K562 (cell line): ENCODE measurements at regions not wholly inside any gene's neighbourhood (a gene's known extent, or its start where the extent isn't known, plus 50 kb on each side); places are given as distances from the start of the nearest gene placed in this dataset.

ENCODE experiments used
- ATAC-seq: fragments of 200-7000 bp; cut with Tn5 transposase; 3 replicates; pipeline ENCODE4 v1.9.1; 2020; ENCODE audit warnings: moderate library complexity
- BruUV-seq: library from RNA; stranded (reverse); fragments of 400-500 nt; replicated peaks from 2 replicates; lab custom pipeline; 2021; lab: Mats Ljungman, UMichigan
- CTCF ChIA-PET: fragments of 300-600 bp; formaldehyde crosslinking; extraction: SDS; loops from one replicate; lab custom pipeline; 2021; ENCODE audit warnings: low intra/inter-chr PET ratio; lab: Yijun Ruan, JAX
- POLR2A ChIA-PET: fragments of 300-600, 350-650 bp; sonication (Branson Sonifier 250); formaldehyde crosslinking; extraction: SDS; loops from one replicate; lab custom pipeline; 2021; ENCODE audit warnings: antibody characterized with exemption, inconsistent platforms; lab: Yijun Ruan, JAX
- DNase-seq, 4 experiments: peaks; one replicate each; pipeline versions ENCODE4 v3.0.0 to v3.0.0-alpha.2; 2011 to 2018; ENCODE audit warnings: low spot score in 3 of 4, mixed read lengths in 3 of 4; ENCODE audit errors: extremely low read depth in 1 of 4
- FAIRE-seq: peaks from 2 replicates; lab custom pipeline; 2011; peaks lifted over from hg19 to GRCh38; lab: Jason Lieb, UNC
- H2AFZ ChIP-seq: 2 replicates; pipeline ENCODE4 v1.6.0; 2011; ENCODE audit warnings: low read depth, low read length, control low read depth, inconsistent platforms
- H3K27ac ChIP-seq: fragments of 200-600 bp; 3 replicates; pipeline ENCODE4 v1.8.0; 2011; ENCODE audit warnings: low read depth, mild to moderate bottlenecking, control low read depth, inconsistent platforms, low read length, moderate library complexity, mixed read lengths; ENCODE audit errors: extremely low read depth
- H3K27me3 ChIP-seq, 2 experiments: fragments of 300-600 bp in 1 of 2; 2 replicates in 1 of 2; 3 replicates in 1 of 2; pipeline versions ENCODE4 v1.6.0 to v1.8.0; 2011; ENCODE audit warnings: inconsistent platforms in 2 of 2, low read length in 2 of 2, mild to moderate bottlenecking in 1 of 2, mixed read lengths in 1 of 2, moderate library complexity in 1 of 2; ENCODE audit not compliant: control insufficient read depth in 2 of 2, insufficient read depth in 2 of 2
- H3K36me3 ChIP-seq: fragments of 300-600 bp; 3 replicates; pipeline ENCODE4 v1.8.0; 2011; ENCODE audit warnings: mild to moderate bottlenecking, low read length, inconsistent platforms; ENCODE audit not compliant: control insufficient read depth, insufficient read depth
- H3K4me1 ChIP-seq, 2 experiments: fragments of 200-600 bp in 1 of 2; replicated peaks in 1 of 2; 2 replicates in 1 of 2; 3 replicates in 1 of 2; pipeline versions ENCODE4 v1.5.1 to v1.8.0; 2011; ENCODE audit warnings: inconsistent platforms in 2 of 2, low read length in 2 of 2, mild to moderate bottlenecking in 1 of 2, mixed read lengths in 1 of 2, moderate library complexity in 1 of 2; ENCODE audit not compliant: control insufficient read depth in 2 of 2, insufficient read depth in 2 of 2
- H3K4me2 ChIP-seq: 2 replicates; pipeline ENCODE4 v1.6.1; 2011; ENCODE audit warnings: low read length, control low read depth, inconsistent platforms, mixed read lengths; ENCODE audit not compliant: insufficient read depth
- H3K4me3 ChIP-seq: fragments of 200-600 bp; sonication (generic), shearing (Covaris generic); 2 replicates; pipeline ENCODE4 v1.5.1; 2016; ENCODE audit warnings: control low read depth, inconsistent platforms
- H3K79me2 ChIP-seq: fragments of 200-600 bp; 3 replicates; pipeline ENCODE4 v1.8.0; 2011; ENCODE audit warnings: low read length, inconsistent platforms; ENCODE audit not compliant: control insufficient read depth, insufficient read depth
- H3K9ac ChIP-seq, 2 experiments: 2 replicates each; pipeline versions ENCODE4 v1.6.0 to v1.6.1; 2011; ENCODE audit warnings: low read depth in 2 of 2, low read length in 2 of 2, control low read depth in 1 of 2, inconsistent platforms in 1 of 2, mild to moderate bottlenecking in 1 of 2, mixed read lengths in 1 of 2; ENCODE audit not compliant: insufficient read depth in 1 of 2
- H3K9me1 ChIP-seq: one replicate; pipeline ENCODE4 v1.6.0; 2011; ENCODE audit warnings: inconsistent platforms, mild to moderate bottlenecking, low read length, moderate library complexity; ENCODE audit not compliant: control insufficient read depth, insufficient read depth
- H3K9me3 ChIP-seq: replicated peaks from 2 replicates; pipeline ENCODE4 v1.5.1; 2011; ENCODE audit warnings: low read depth, low read length, inconsistent platforms; ENCODE audit not compliant: control insufficient read depth, insufficient read depth
- H4K20me1 ChIP-seq: replicated peaks from 2 replicates; pipeline ENCODE4 v1.6.1; 2011; ENCODE audit warnings: low read length, inconsistent platforms, mixed read lengths; ENCODE audit not compliant: control insufficient read depth, insufficient read depth
- ARID1B ChIP-seq: fragments of 450-650 bp; IDR thresholded peaks from 2 replicates; pipeline ENCODE4 v1.6.1; 2016; ENCODE audit warnings: antibody characterized with exemption, mild to moderate bottlenecking, inconsistent platforms
- NR2C2 ChIP-seq, 2 experiments: fragments of 200-800 bp in 1 of 2; sonication (Bioruptor generic) in 1 of 2; sonication (generic) in 1 of 2; formaldehyde crosslinking in 1 of 2; IDR thresholded peaks; 2 replicates each; pipeline versions ENCODE4 v1.6.1 to v1.8.0; 2016 to 2022; ENCODE audit warnings: mild to moderate bottlenecking in 1 of 2, missing compliant biosample characterization in 1 of 2, missing genetic modification characterization in 1 of 2, missing genetic modification reagents in 1 of 2
- POU5F1 ChIP-seq: fragments of 150-350 bp; IDR thresholded peaks from 2 replicates; pipeline ENCODE4 v1.6.1; 2014; ENCODE audit warnings: borderline replicate concordance, low read length, low read depth, mild to moderate bottlenecking; ENCODE audit not compliant: partially characterized antibody
- SIRT6 ChIP-seq: IDR thresholded peaks from one replicate; pipeline ENCODE4 v1.6.1; 2012; ENCODE audit warnings: low read depth, mild to moderate bottlenecking, control low read depth, inconsistent platforms, low read length, moderate library complexity
- TAF7 ChIP-seq: fragments of 450-650 bp; IDR thresholded peaks from 2 replicates; pipeline ENCODE4 v1.6.1; 2016; ENCODE audit warnings: missing genetic modification characterization, missing compliant biosample characterization
- XRCC5 ChIP-seq: fragments of 200-400 bp; formaldehyde crosslinking; IDR thresholded peaks from 2 replicates; pipeline ENCODE4 v1.6.1; 2017; ENCODE audit warnings: low read depth, mild to moderate bottlenecking, low read length
- ZBTB7A ChIP-seq: IDR thresholded peaks from 2 replicates; pipeline ENCODE4 v1.6.1; 2011; ENCODE audit warnings: low read depth, mild to moderate bottlenecking, low read length, moderate library complexity, borderline replicate concordance; ENCODE audit not compliant: control insufficient read depth
- ZNF140 ChIP-seq: fragments of 250-450 bp; sonication (Bioruptor Pico); IDR thresholded peaks from 2 replicates; pipeline ENCODE4 v1.8.0; 2021; ENCODE audit warnings: moderate library complexity, mild to moderate bottlenecking, inconsistent platforms
- ZNF41 ChIP-seq: fragments of 250-450 bp; sonication (Bioruptor Pico); conservative IDR thresholded peaks from 2 replicates; pipeline ENCODE4 v1.4.0; 2020; ENCODE audit warnings: mild to moderate bottlenecking
- ZNF561 ChIP-seq: fragments of 450-650 bp; formaldehyde crosslinking; conservative IDR thresholded peaks from 2 replicates; pipeline ENCODE4 v1.4.0; 2020; ENCODE audit warnings: mild to moderate bottlenecking, moderate library complexity
- WGBS: fragments of 100-300 bp; shearing (Covaris generic); methylation state at CpG from one replicate; pipeline ENCODE4 v1.1.6; 2016; ENCODE audit warnings: low coverage, mixed read lengths; ENCODE audit not compliant: insufficient coverage; ENCODE audit errors: missing lambda C conversion rate; 5-methylcytosine and 5-hydroxymethylcytosine counted together
- in situ Hi-C: fragments of 300-500 bp; cut with MboI; formaldehyde crosslinking; loops from 4 replicates; pipeline ENCODE4 v1.15.0; 2018; ENCODE audit warnings: inconsistent platforms, mixed read lengths
- intact Hi-C: fragments of 100-400 bp; cut with micrococcal nuclease; formaldehyde crosslinking; loops from 2 replicates; pipeline ENCODE4 v1.14.2; 2022
- TF ChIP-seq, protein P1 (sequence below): fragments of 250-450 bp; sonication (Bioruptor Pico); IDR thresholded peaks from 2 replicates; pipeline ENCODE4 v1.5.0; 2021; ENCODE audit warnings: mild to moderate bottlenecking, borderline replicate concordance
- TF ChIP-seq, protein P2 (sequence below): fragments of 250-450 bp; sonication (Bioruptor Pico); IDR thresholded peaks from 2 replicates; pipeline ENCODE4 v1.4.0; 2020; ENCODE audit warnings: mild to moderate bottlenecking, moderate library complexity
- TF ChIP-seq, protein P3 (sequence below): fragments of 250-450 bp; sonication (Bioruptor Pico); IDR thresholded peaks from 2 replicates; pipeline ENCODE4 v1.5.0; 2021

DNA sequence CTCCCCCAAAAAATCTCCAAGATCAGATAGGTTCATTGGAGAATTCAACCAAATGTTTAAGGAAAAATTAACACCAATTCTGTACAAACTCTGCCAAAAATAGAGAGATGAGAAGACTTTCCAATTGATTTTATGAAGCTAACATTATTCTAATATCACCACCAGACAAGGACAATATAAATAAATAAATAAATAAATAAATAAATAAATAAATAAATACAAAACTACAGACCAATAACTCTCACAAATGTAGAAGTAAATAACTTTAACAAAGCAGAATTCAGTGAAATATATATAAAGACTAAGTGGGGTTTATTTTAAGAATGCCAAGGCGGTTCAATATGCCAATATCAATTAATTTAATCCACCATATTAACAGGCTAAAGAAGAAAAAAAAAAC is 425.9 kb upstream of the GHITM start (continued):
- TF ChIP-seq, protein P1, sequence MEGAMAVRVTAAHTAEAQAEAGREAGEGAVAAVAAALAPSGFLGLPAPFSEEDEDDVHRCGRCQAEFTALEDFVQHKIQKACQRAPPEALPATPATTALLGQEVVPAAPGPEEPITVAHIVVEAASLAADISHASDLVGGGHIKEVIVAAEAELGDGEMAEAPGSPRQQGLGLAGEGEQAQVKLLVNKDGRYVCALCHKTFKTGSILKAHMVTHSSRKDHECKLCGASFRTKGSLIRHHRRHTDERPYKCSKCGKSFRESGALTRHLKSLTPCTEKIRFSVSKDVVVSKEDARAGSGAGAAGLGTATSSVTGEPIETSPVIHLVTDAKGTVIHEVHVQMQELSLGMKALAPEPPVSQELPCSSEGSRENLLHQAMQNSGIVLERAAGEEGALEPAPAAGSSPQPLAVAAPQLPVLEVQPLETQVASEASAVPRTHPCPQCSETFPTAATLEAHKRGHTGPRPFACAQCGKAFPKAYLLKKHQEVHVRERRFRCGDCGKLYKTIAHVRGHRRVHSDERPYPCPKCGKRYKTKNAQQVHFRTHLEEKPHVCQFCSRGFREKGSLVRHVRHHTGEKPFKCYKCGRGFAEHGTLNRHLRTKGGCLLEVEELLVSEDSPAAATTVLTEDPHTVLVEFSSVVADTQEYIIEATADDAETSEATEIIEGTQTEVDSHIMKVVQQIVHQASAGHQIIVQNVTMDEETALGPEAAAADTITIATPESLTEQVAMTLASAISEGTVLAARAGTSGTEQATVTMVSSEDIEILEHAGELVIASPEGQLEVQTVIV (CRISPR knock-in tag) = no peak
- TF ChIP-seq ZNF140 (CRISPR knock-in tag) = no peak

DNA sequence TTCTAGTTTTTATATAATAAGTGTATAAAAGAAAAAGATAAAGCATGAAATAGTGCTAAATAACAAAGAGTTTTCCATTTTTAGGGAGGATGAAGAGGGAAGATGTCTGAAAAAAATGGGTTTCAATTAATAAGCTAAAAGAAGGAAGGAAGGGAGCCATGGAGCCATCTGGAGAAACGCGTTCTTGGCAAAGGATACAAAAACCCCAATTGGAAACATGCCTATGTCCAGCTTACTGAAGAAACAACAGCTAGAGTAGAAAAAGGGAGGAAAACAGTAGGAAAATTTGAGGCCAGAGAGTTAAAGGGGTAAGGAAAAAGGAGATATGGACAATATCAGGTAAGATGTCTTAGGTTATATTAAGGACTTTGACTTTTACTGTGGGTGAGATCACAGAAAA is 416.2 kb upstream of the GHITM start:
- no peak overlapping the region for H3K9ac ChIP-seq
- no peak for TF ChIP-seq SIRT6
- TF ChIP-seq ZBTB7A = no peak
- TF ChIP-seq, protein P2, sequence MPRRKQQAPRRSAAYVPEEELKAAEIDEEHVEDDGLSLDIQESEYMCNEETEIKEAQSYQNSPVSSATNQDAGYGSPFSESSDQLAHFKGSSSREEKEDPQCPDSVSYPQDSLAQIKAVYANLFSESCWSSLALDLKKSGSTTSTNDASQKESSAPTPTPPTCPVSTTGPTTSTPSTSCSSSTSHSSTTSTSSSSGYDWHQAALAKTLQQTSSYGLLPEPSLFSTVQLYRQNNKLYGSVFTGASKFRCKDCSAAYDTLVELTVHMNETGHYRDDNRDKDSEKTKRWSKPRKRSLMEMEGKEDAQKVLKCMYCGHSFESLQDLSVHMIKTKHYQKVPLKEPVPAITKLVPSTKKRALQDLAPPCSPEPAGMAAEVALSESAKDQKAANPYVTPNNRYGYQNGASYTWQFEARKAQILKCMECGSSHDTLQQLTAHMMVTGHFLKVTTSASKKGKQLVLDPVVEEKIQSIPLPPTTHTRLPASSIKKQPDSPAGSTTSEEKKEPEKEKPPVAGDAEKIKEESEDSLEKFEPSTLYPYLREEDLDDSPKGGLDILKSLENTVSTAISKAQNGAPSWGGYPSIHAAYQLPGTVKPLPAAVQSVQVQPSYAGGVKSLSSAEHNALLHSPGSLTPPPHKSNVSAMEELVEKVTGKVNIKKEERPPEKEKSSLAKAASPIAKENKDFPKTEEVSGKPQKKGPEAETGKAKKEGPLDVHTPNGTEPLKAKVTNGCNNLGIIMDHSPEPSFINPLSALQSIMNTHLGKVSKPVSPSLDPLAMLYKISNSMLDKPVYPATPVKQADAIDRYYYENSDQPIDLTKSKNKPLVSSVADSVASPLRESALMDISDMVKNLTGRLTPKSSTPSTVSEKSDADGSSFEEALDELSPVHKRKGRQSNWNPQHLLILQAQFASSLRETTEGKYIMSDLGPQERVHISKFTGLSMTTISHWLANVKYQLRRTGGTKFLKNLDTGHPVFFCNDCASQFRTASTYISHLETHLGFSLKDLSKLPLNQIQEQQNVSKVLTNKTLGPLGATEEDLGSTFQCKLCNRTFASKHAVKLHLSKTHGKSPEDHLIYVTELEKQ (CRISPR knock-in tag) = no peak
- no peak for TF ChIP-seq ZNF41
- no peak for TF ChIP-seq POU5F1
- no peak for TF ChIP-seq NR2C2 (CRISPR knock-in tag; IDR thresholded peaks at IDR 0.05)
- TF ChIP-seq NR2C2 (tag; IDR thresholded peaks at IDR 0.05) = no peak
- no peak for TF ChIP-seq XRCC5
- TF ChIP-seq TAF7 (tag) = no peak
- no peak for TF ChIP-seq ARID1B
- TF ChIP-seq, protein P3, sequence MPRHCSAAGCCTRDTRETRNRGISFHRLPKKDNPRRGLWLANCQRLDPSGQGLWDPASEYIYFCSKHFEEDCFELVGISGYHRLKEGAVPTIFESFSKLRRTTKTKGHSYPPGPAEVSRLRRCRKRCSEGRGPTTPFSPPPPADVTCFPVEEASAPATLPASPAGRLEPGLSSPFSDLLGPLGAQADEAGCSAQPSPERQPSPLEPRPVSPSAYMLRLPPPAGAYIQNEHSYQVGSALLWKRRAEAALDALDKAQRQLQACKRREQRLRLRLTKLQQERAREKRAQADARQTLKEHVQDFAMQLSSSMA = no peak
- no peak for TF ChIP-seq ZNF561 (CRISPR knock-in tag)
- TF ChIP-seq, all 486 proteins: peak for 0
- H3K27ac ChIP-seq = no peak overlapping the region
- in situ Hi-C loops (no loop called here), intact Hi-C loops (no loop called here)
- 8% methylated on average over 2 of the region's 2 CpGs for WGBS
- FAIRE-seq (no peak), ATAC-seq (no peak), DNase-seq (no peak)
- no peak overlapping the region for H3K4me2 ChIP-seq
- ChIA-PET CTCF (no interaction called here), POLR2A (no interaction called here)
- H2AFZ ChIP-seq = no peak overlapping the region
- no peaks in the 10 kb centered on the region for H3K9me1 ChIP-seq
- BruUV-seq = no TSS peak
- H4K20me1 ChIP-seq = no peaks in the 10 kb centered on the region
- no peaks in the 10 kb centered on the region for H3K79me2 ChIP-seq
- H3K4me3 ChIP-seq = no peak overlapping the region
- no peaks in the 10 kb centered on the region for H3K36me3 ChIP-seq
- no peaks in the 10 kb centered on the region for H3K4me1 ChIP-seq
- H3K27me3 ChIP-seq = no peaks in the 10 kb centered on the region
- H3K9me3 ChIP-seq = no peaks in the 10 kb centered on the region
